ENCODE measurements at regions not wholly inside any gene's neighbourhood (a gene's known extent, or its start where the extent isn't known, plus 50 kb on each side); places are given as distances from the start of the nearest gene placed in this dataset.

GRCh38 chr6:60681806-60682205 lies 1604.2 kb downstream of the KHDRBS2 start:
- TF ChIP-seq ZNF668 (CRISPR knock-in tag; IDR thresholded peaks at IDR 0.05) (no peak), GABPA (tag; conservative IDR thresholded peaks at IDR 0.05; ENCODE audit: low read depth) (no peak), EZH2 (IDR thresholded peaks at IDR 0.05; ENCODE audit: borderline replicate concordance, low read depth, low read length) (no peak), ARID3A (IDR thresholded peaks at IDR 0.05; ENCODE audit: borderline replicate concordance, low read depth, low read length) (no peak), ZNF75A (CRISPR knock-in tag; IDR thresholded peaks at IDR 0.05) (no peak), CTCF (IDR thresholded peaks at IDR 0.05 in 2 of 3, conservative IDR thresholded peaks at IDR 0.05 in 1 of 3; ENCODE audit: insufficient read depth in 2 of 3, low read depth in 1 of 3, low read length in 3 of 3) (no peak)
